Astrocyte of the cerebellum (primary cell): ENCODE measurements at regions not wholly inside any gene's neighbourhood (a gene's known extent, or its start where the extent isn't known, plus 50 kb on each side); places are given as distances from the start of the nearest gene placed in this dataset.
"Not testable (repeated sequence)": the region's sequence is repeated elsewhere in the genome, so short reads cannot be mapped to it uniquely, and the experiment has no call there.

Experiments used
- DNase-seq: peaks from one replicate; pipeline ENCODE4 v3.0.0-alpha.2; 2011; ENCODE audit warnings: low read depth
- H3K4me3 ChIP-seq: 2 replicates; pipeline ENCODE4 v1.5.1; 2011; ENCODE audit warnings: mild to moderate bottlenecking, low read depth, low read length, moderate library complexity
- in situ Hi-C: cut with HindIII; loops from 2 replicates; pipeline ENCODE4 v1.10.0; 2017; ENCODE audit warnings: low sequenced_read_pairs
- TF ChIP-seq, protein P1 (sequence below): IDR thresholded peaks from 2 replicates; pipeline ENCODE4 v1.5.1; 2012; ENCODE audit warnings: low read length, low read depth, moderate library complexity, mild to moderate bottlenecking; ENCODE audit errors: missing control alignments

- TF ChIP-seq, protein P1, sequence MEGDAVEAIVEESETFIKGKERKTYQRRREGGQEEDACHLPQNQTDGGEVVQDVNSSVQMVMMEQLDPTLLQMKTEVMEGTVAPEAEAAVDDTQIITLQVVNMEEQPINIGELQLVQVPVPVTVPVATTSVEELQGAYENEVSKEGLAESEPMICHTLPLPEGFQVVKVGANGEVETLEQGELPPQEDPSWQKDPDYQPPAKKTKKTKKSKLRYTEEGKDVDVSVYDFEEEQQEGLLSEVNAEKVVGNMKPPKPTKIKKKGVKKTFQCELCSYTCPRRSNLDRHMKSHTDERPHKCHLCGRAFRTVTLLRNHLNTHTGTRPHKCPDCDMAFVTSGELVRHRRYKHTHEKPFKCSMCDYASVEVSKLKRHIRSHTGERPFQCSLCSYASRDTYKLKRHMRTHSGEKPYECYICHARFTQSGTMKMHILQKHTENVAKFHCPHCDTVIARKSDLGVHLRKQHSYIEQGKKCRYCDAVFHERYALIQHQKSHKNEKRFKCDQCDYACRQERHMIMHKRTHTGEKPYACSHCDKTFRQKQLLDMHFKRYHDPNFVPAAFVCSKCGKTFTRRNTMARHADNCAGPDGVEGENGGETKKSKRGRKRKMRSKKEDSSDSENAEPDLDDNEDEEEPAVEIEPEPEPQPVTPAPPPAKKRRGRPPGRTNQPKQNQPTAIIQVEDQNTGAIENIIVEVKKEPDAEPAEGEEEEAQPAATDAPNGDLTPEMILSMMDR: no peak
- no peak for DNase-seq
- in situ Hi-C loops: no loop called here
- no peak overlapping the region for H3K4me3 ChIP-seq
Observed at GRCh38 chr9:34773955-34774354, 64.0 kb upstream of the CCL21 start.

- in situ Hi-C loops: no loop called here
Observed at GRCh38 chr9:34773306-34773910, 63.5 kb upstream of the CCL21 start.

DNA sequence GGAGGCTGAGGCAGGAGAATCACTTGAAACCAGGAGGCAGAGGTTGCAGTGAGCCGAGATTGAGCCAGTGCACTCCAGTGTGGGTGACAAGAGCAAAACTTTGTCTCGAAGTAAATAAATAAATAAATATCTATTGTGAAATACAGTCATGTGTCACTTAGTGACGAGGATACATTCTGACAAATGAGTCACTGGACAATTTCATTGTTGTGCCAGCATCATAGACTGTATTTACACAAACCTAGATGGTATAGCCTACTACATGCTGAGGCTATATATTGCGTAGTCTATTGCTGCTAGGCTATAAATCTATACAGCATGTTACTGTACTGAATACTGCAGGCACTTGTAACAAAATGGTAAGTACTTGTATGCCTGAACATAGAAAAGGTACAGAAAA lies 61.1 kb upstream of the CCL21 start:
- DNase-seq: no peak
- in situ Hi-C loops: no loop called here
- TF ChIP-seq, protein P1: no peak
- no peak overlapping the region for H3K4me3 ChIP-seq

More at GRCh38 chr9:34773306-34773910, 63.5 kb upstream of the CCL21 start:
- no peak for DNase-seq
- no peak overlapping the region for H3K4me3 ChIP-seq
- TF ChIP-seq, protein P1: no peak

DNA sequence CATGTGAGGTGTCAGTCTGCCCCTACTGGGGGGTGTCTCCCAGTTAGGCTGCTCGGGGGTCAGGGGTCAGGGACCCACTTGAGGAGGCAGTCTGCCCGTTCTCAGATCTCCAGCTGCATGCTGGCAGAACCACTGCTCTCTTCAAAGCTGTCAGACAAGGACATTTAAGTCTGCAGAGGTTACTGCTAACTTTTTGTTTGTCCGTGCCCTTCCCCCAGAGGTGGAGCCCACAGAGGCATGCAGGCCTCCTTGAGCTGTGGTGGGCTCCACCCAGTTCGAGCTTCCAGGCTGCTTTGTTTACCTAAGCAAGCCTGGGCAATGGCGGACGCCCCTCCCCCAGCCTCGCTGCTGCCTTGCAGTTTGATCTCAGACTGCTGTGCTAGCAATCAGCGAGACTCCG lies 57.2 kb upstream of the CCL21 start:
- in situ Hi-C loops: loop anchor here (5.0 kb wide), 1 partner anchor 55 kb away; no protein-coding TSS in a partner anchor
- not testable (repeated sequence) for DNase-seq, H3K4me3 ChIP-seq

- H3K4me3 ChIP-seq, DNase-seq, in situ Hi-C loops: not testable (repeated sequence)
- TF ChIP-seq, protein P1: peak; percentile 51
Observed at GRCh38 chr9:34760196-34761040, 50.5 kb upstream of the CCL21 start.
